ENCODE measurements at regions not wholly inside any gene's neighbourhood (a gene's known extent, or its start where the extent isn't known, plus 50 kb on each side); places are given as distances from the start of the nearest gene placed in this dataset.
A peak's percentile ranks its signal among the peaks of the same experiment; 100 is the strongest.

GRCh38 chr13:27007166-27007565, 164.4 kb downstream of the USP12 start:
- no peaks in the 10 kb centered on the region for H3K9me3 Mint-ChIP-seq (ENCODE audit: unreplicated experiment)
- H3K4me1 Mint-ChIP-seq (ENCODE audit: insufficient read depth, unreplicated experiment), result no peaks in the 10 kb centered on the region
- DNase-seq (ENCODE audit: unreplicated experiment), result no peak
- no TSS peak for BruUV-seq (replicated peaks)
- H3K36me3 Mint-ChIP-seq (ENCODE audit: insufficient read depth, unreplicated experiment), result no peaks in the 10 kb centered on the region
- POLR2A ChIA-PET, result interaction anchor here (0.6 to 1.2 kb wide), 4 partner anchors 10 to 787 kb away, joined by 3 read pairs; no protein-coding TSS in a partner anchor
- CTCF ChIA-PET, result interaction anchor here (0.7 to 4.4 kb wide), 2 partner anchors 21 to 47 kb away, joined by 3 to 24 read pairs; no protein-coding TSS in a partner anchor
- peaks cover 11% of the 10 kb centered on the region for H3K27me3 Mint-ChIP-seq (ENCODE audit: insufficient read depth, unreplicated experiment)
- H3K27ac Mint-ChIP-seq (ENCODE audit: low read depth, unreplicated experiment), result no peak overlapping the region
- H3K4me3 Mint-ChIP-seq (ENCODE audit: unreplicated experiment), result peak overlapping the region; percentile 55
- no peak for TF ChIP-seq CTCF (IDR thresholded peaks at IDR 0.05; ENCODE audit: unreplicated experiment)
- intact Hi-C loops (cut with micrococcal nuclease), result no loop called here

- intact Hi-C loops (cut with micrococcal nuclease), result no loop called here
- DNase-seq (ENCODE audit: unreplicated experiment), result peak; percentile 41
- Mint-ChIP-seq H3K27me3 (ENCODE audit: insufficient read depth, unreplicated experiment) (peaks cover 15% of the 10 kb centered on the region), H3K4me3 (ENCODE audit: unreplicated experiment) (peak overlapping the region; percentile 55), H3K27ac (ENCODE audit: low read depth, unreplicated experiment) (no peak overlapping the region), H3K9me3 (ENCODE audit: unreplicated experiment) (no peaks in the 10 kb centered on the region), H3K4me1 (ENCODE audit: insufficient read depth, unreplicated experiment) (no peaks in the 10 kb centered on the region), H3K36me3 (ENCODE audit: insufficient read depth, unreplicated experiment) (no peaks in the 10 kb centered on the region)
- CTCF ChIA-PET, result interaction anchor here (0.6 to 4.4 kb wide), 6 partner anchors 21 to 1215 kb away, joined by 3 to 24 read pairs (median 4); no protein-coding TSS in a partner anchor
- POLR2A ChIA-PET, result interaction anchor here (0.6 to 1.5 kb wide), 5 partner anchors 10 to 804 kb away, joined by 3 to 5 read pairs (median 3); no protein-coding TSS in a partner anchor
- TF ChIP-seq CTCF (IDR thresholded peaks at IDR 0.05; ENCODE audit: unreplicated experiment), result no peak
- no TSS peak for BruUV-seq (replicated peaks)
These were observed 165.0 kb downstream of the USP12 start for GRCh38 chr13:27006519-27007161.

GRCh38 chr13:27005976-27006518, 165.6 kb downstream of the USP12 start:
- no TSS peak for BruUV-seq (replicated peaks)
- CTCF ChIA-PET, result interaction anchor here (0.6 to 1.5 kb wide), 6 partner anchors 42 to 1214 kb away, joined by 3 to 6 read pairs (median 3); no protein-coding TSS in a partner anchor
- Mint-ChIP-seq H3K4me3 (ENCODE audit: unreplicated experiment) (no peak overlapping the region), H3K27me3 (ENCODE audit: insufficient read depth, unreplicated experiment) (peaks cover 15% of the 10 kb centered on the region), H3K27ac (ENCODE audit: low read depth, unreplicated experiment) (no peak overlapping the region), H3K9me3 (ENCODE audit: unreplicated experiment) (no peaks in the 10 kb centered on the region), H3K4me1 (ENCODE audit: insufficient read depth, unreplicated experiment) (no peaks in the 10 kb centered on the region), H3K36me3 (ENCODE audit: insufficient read depth, unreplicated experiment) (no peaks in the 10 kb centered on the region)
- intact Hi-C loops (cut with micrococcal nuclease), result no loop called here
- DNase-seq (ENCODE audit: unreplicated experiment), result no peak
- no peak for TF ChIP-seq CTCF (IDR thresholded peaks at IDR 0.05; ENCODE audit: unreplicated experiment)
- POLR2A ChIA-PET, result interaction anchor here (0.6 to 1.5 kb wide), 3 partner anchors 164 to 804 kb away, joined by 3 to 5 read pairs (median 3); no protein-coding TSS in a partner anchor

- no TSS peak for BruUV-seq (replicated peaks)
- Mint-ChIP-seq H3K9me3 (ENCODE audit: unreplicated experiment) (no peaks in the 10 kb centered on the region), H3K27ac (ENCODE audit: low read depth, unreplicated experiment) (no peak overlapping the region), H3K27me3 (ENCODE audit: insufficient read depth, unreplicated experiment) (peaks cover 15% of the 10 kb centered on the region), H3K4me1 (ENCODE audit: insufficient read depth, unreplicated experiment) (no peaks in the 10 kb centered on the region), H3K4me3 (ENCODE audit: unreplicated experiment) (no peak overlapping the region), H3K36me3 (ENCODE audit: insufficient read depth, unreplicated experiment) (no peaks in the 10 kb centered on the region)
- CTCF ChIA-PET, result interaction anchor here (0.6 to 1.5 kb wide), 4 partner anchors 56 to 357 kb away, joined by 3 to 6 read pairs (median 3); no protein-coding TSS in a partner anchor
- TF ChIP-seq CTCF (IDR thresholded peaks at IDR 0.05; ENCODE audit: unreplicated experiment), result no peak
- POLR2A ChIA-PET, result interaction anchor here (1.5 kb wide), 1 partner anchor 165 kb away, joined by 5 read pairs; no protein-coding TSS in a partner anchor
- DNase-seq (ENCODE audit: unreplicated experiment), result no peak
- intact Hi-C loops (cut with micrococcal nuclease), result no loop called here
These were observed 166.1 kb downstream of the USP12 start for GRCh38 chr13:27005556-27005955.

Measured in MCF 10A (cell line).